Fibroblast of lung (primary cell): ENCODE measurements at regions not wholly inside any gene's neighbourhood (a gene's known extent, or its start where the extent isn't known, plus 50 kb on each side); places are given as distances from the start of the nearest gene placed in this dataset.

ENCODE experiments used
- EZH2 ChIP-seq: IDR thresholded peaks from 2 replicates; pipeline ENCODE4 v1.5.1; 2012; ENCODE audit warnings: low read length, control low read depth, mild to moderate bottlenecking; ENCODE audit errors: missing control alignments
- TF ChIP-seq, protein P1 (sequence below), 2 donors: IDR thresholded peaks in 1 of 2; conservative IDR thresholded peaks in 1 of 2; 1 replicate in 1 of 2; 2 replicates in 1 of 2; pipeline ENCODE4 v1.5.1; 2011 to 2012; ENCODE audit warnings: low read length in 2 of 2, control low read depth in 1 of 2, inconsistent platforms in 1 of 2, low read depth in 1 of 2, mild to moderate bottlenecking in 1 of 2

GRCh38 chrX:121581885-121582284 is 534.5 kb downstream of the GLUD2 start:
- TF ChIP-seq, protein P1, sequence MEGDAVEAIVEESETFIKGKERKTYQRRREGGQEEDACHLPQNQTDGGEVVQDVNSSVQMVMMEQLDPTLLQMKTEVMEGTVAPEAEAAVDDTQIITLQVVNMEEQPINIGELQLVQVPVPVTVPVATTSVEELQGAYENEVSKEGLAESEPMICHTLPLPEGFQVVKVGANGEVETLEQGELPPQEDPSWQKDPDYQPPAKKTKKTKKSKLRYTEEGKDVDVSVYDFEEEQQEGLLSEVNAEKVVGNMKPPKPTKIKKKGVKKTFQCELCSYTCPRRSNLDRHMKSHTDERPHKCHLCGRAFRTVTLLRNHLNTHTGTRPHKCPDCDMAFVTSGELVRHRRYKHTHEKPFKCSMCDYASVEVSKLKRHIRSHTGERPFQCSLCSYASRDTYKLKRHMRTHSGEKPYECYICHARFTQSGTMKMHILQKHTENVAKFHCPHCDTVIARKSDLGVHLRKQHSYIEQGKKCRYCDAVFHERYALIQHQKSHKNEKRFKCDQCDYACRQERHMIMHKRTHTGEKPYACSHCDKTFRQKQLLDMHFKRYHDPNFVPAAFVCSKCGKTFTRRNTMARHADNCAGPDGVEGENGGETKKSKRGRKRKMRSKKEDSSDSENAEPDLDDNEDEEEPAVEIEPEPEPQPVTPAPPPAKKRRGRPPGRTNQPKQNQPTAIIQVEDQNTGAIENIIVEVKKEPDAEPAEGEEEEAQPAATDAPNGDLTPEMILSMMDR (conservative IDR thresholded peaks at IDR 0.05 in 1 of 2, IDR thresholded peaks at IDR 0.05 in 1 of 2; ENCODE audit: low read depth in 1 of 2, low read length in 2 of 2): no peak
- no peak for TF ChIP-seq EZH2
